ENCODE measurements at regions not wholly inside any gene's neighbourhood (a gene's known extent, or its start where the extent isn't known, plus 50 kb on each side); places are given as distances from the start of the nearest gene placed in this dataset.
"Not testable (repeated sequence)": the region's sequence is repeated elsewhere in the genome, so short reads cannot be mapped to it uniquely, and the experiment has no call there.

DNA sequence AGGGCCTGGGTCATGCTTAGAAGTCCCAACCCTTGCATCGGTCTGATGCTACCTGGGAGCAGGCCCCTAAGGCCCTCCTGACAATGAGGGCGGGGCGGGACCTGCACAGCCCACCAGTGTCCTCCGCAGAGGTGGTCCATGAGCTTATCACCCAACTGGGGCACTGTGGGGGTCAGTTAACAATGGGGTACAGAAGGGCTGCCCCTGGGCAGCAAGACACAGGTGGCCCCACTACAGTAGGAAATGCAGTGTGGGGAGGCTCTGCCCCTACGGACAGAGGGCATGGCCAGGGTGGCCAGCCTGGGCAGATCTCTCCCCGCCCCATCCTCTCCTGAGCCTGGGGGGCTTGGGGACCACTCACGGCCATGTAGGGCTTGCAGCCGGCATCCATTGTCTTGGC, 90.7 kb downstream of the KCNJ18 start:
- H3K9me1 ChIP-seq (ENCODE audit: insufficient read depth, low read length); dilution Hi-C loops (cut with HindIII; ENCODE audit: low sequenced_read_pairs, unreplicated experiment); H3K36me3 ChIP-seq (ENCODE audit: control insufficient read depth, insufficient read depth, low read length); H2AK9ac ChIP-seq (replicated peaks; ENCODE audit: low read depth, low read length, poor library complexity); H3K14ac ChIP-seq (replicated peaks; ENCODE audit: low read depth, low read length); H4K20me1 ChIP-seq (ENCODE audit: insufficient read depth, low read length); H3K9me3 ChIP-seq (ENCODE audit: control insufficient read depth, insufficient read depth, low read length); POLR2A ChIA-PET (ENCODE audit: unreplicated experiment); H3K18ac ChIP-seq (ENCODE audit: low read depth, low read length); CTCF ChIA-PET; H2BK15ac ChIP-seq (ENCODE audit: low read depth, low read length); H3K23ac ChIP-seq (ENCODE audit: low read depth, low read length); H3K4me1 ChIP-seq (ENCODE audit: control insufficient read depth, insufficient read depth, low read length); intact Hi-C loops (cut with micrococcal nuclease); H2BK120ac ChIP-seq (ENCODE audit: low read depth, low read length); H3K9ac ChIP-seq (ENCODE audit: low read depth, low read length); H4K8ac ChIP-seq (ENCODE audit: low read depth in 2 of 2, low read length in 2 of 2); ATAC-seq (ENCODE audit: low read depth); H2BK5ac ChIP-seq (ENCODE audit: low read depth, low read length, poor library complexity, severe bottlenecking); H3K56ac ChIP-seq (ENCODE audit: extremely low read depth, insufficient read depth, low read length); H4K91ac ChIP-seq (ENCODE audit: insufficient read depth, low read depth, low read length); H3K27me3 ChIP-seq (ENCODE audit: control insufficient read depth, insufficient read depth, low read length); DNase-seq; H3K4ac ChIP-seq (ENCODE audit: low read depth, low read length); H2AK5ac ChIP-seq (ENCODE audit: low read depth, low read length); H3K4me3 ChIP-seq (ENCODE audit: insufficient read depth, low read depth, low read length); H2BK20ac ChIP-seq (ENCODE audit: low read depth, low read length); BruUV-seq (replicated peaks); H2AFZ ChIP-seq (replicated peaks; ENCODE audit: low read length, poor library complexity); H4K5ac ChIP-seq (ENCODE audit: low read depth, low read length); H3K79me1 ChIP-seq (ENCODE audit: low read depth in 1 of 2, low read length in 2 of 2); H3K4me2 ChIP-seq (ENCODE audit: low read depth, low read length); H3K27ac ChIP-seq (ENCODE audit: insufficient read depth, low read length): not testable (repeated sequence)
- WGBS, 2 experiments (ENCODE audit: extremely low coverage in 2 of 2, insufficient read length in 1 of 2) = no CpG with 5 or more reads among the region's 8 CpGs
- in situ Hi-C loops (cut with MboI; ENCODE audit: low sequenced_read_pairs) = loop anchor here (25.0 kb wide), 1 partner anchor 471 kb away; no protein-coding TSS in a partner anchor

DNA sequence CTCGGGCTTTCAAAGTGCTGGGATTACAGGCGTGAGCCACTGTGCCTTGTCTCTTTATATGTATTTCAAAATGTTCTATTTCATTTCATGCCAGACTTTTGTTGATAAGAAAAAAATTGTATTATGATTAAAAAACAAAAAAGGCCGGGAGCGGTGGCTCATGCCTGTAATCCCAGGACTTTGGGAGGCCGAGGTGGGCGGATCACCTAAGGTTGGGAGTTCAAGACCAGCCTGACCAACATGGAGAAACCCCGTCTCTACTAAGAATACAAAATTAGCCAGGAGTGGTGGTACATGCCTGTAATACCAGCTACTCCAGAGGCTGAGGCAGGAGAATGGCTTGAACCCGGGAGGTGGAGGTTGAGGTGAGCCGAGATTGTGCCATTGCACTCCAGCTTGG, 121.9 kb downstream of the KCNJ18 start:
- H3K4me2 ChIP-seq (ENCODE audit: low read depth, low read length); intact Hi-C loops (cut with micrococcal nuclease); H3K56ac ChIP-seq (ENCODE audit: extremely low read depth, insufficient read depth, low read length); dilution Hi-C loops (cut with HindIII; ENCODE audit: low sequenced_read_pairs, unreplicated experiment); POLR2A ChIA-PET (ENCODE audit: unreplicated experiment); H2BK15ac ChIP-seq (ENCODE audit: low read depth, low read length); H3K27ac ChIP-seq (ENCODE audit: insufficient read depth, low read length); BruUV-seq (replicated peaks); H2AK9ac ChIP-seq (replicated peaks; ENCODE audit: low read depth, low read length, poor library complexity); H3K4me1 ChIP-seq (ENCODE audit: control insufficient read depth, insufficient read depth, low read length); H3K23ac ChIP-seq (ENCODE audit: low read depth, low read length); H2BK120ac ChIP-seq (ENCODE audit: low read depth, low read length); H2BK20ac ChIP-seq (ENCODE audit: low read depth, low read length); H2AFZ ChIP-seq (replicated peaks; ENCODE audit: low read length, poor library complexity); H2BK5ac ChIP-seq (ENCODE audit: low read depth, low read length, poor library complexity, severe bottlenecking); H3K4ac ChIP-seq (ENCODE audit: low read depth, low read length); H3K27me3 ChIP-seq (ENCODE audit: control insufficient read depth, insufficient read depth, low read length); DNase-seq; H3K14ac ChIP-seq (replicated peaks; ENCODE audit: low read depth, low read length); H2AK5ac ChIP-seq (ENCODE audit: low read depth, low read length); CTCF ChIA-PET; H3K9ac ChIP-seq (ENCODE audit: low read depth, low read length); H3K18ac ChIP-seq (ENCODE audit: low read depth, low read length); H3K9me1 ChIP-seq (ENCODE audit: insufficient read depth, low read length); in situ Hi-C loops (cut with MboI; ENCODE audit: low sequenced_read_pairs); ATAC-seq (ENCODE audit: low read depth); H4K20me1 ChIP-seq (ENCODE audit: insufficient read depth, low read length); H4K5ac ChIP-seq (ENCODE audit: low read depth, low read length); H3K36me3 ChIP-seq (ENCODE audit: control insufficient read depth, insufficient read depth, low read length); H3K4me3 ChIP-seq (ENCODE audit: insufficient read depth, low read depth, low read length); H3K79me1 ChIP-seq (ENCODE audit: low read depth in 1 of 2, low read length in 2 of 2); H4K8ac ChIP-seq (ENCODE audit: low read depth in 2 of 2, low read length in 2 of 2); H4K91ac ChIP-seq (ENCODE audit: insufficient read depth, low read depth, low read length): not testable (repeated sequence)
- peaks cover 17% of the 10 kb centered on the region for H3K9me3 ChIP-seq (ENCODE audit: control insufficient read depth, insufficient read depth, low read length)
- no CpG with 5 or more reads among the region's 9 CpGs for WGBS, 2 experiments (ENCODE audit: extremely low coverage in 2 of 2, insufficient read length in 1 of 2)

All from IMR-90 (cell line).